T-helper 1 cell treated with Interleukin-12 subunit alpha and Interleukin-12 subunit beta and Interleukin-4 antibody, amounts not matched to agents 30 ng/mL and 1 ng/mL, for 36 hours (primary cell): ENCODE measurements at regions not wholly inside any gene's neighbourhood (a gene's known extent, or its start where the extent isn't known, plus 50 kb on each side); places are given as distances from the start of the nearest gene placed in this dataset.
"Not testable (repeated sequence)": the region's sequence is repeated elsewhere in the genome, so short reads cannot be mapped to it uniquely, and the experiment has no call there.

ENCODE experiments used
- intact Hi-C: fragments of 100-400 bp; cut with micrococcal nuclease; formaldehyde crosslinking; loops from one replicate; pipeline ENCODE4 v1.15.1; 2024

GRCh38 chrX:46016296-46016695, 528.9 kb downstream of the ZNF674 start:
- intact Hi-C loops, result no loop called here

GRCh38 chrX:46015653-46016052, 529.6 kb downstream of the ZNF674 start:
- intact Hi-C loops, result no loop called here

GRCh38 chrX:45992402-45993123, 552.7 kb downstream of the ZNF674 start:
- intact Hi-C loops, result no loop called here

GRCh38 chrX:45986971-45987370, 558.2 kb downstream of the ZNF674 start:
- intact Hi-C loops, result no loop called here

- intact Hi-C loops, result no loop called here
These were observed 559.1 kb downstream of the ZNF674 start for GRCh38 chrX:45986081-45986480.

GRCh38 chrX:45982958-45983727, 562.1 kb downstream of the ZNF674 start:
- intact Hi-C loops, result not testable (repeated sequence)

- intact Hi-C loops, result no loop called here
These were observed 564.5 kb downstream of the ZNF674 start for GRCh38 chrX:45980726-45981125.

- intact Hi-C loops, result no loop called here
These were observed 569.6 kb downstream of the ZNF674 start for GRCh38 chrX:45975633-45976032.

- intact Hi-C loops, result no loop called here
These were observed 572.6 kb downstream of the ZNF674 start for GRCh38 chrX:45972636-45973035.

- intact Hi-C loops, result no loop called here
These were observed 585.7 kb downstream of the ZNF674 start for GRCh38 chrX:45959567-45959966.

- intact Hi-C loops, result no loop called here
These were observed 588.9 kb downstream of the ZNF674 start for GRCh38 chrX:45956191-45956870.

GRCh38 chrX:45955661-45956060, 589.6 kb downstream of the ZNF674 start:
- intact Hi-C loops, result no loop called here

GRCh38 chrX:45954026-45954425, 591.2 kb downstream of the ZNF674 start:
- intact Hi-C loops, result no loop called here

GRCh38 chrX:45952030-45952429, 593.2 kb downstream of the ZNF674 start:
- intact Hi-C loops, result no loop called here

GRCh38 chrX:45935408-45935807, 609.8 kb downstream of the ZNF674 start:
- intact Hi-C loops, result no loop called here

- intact Hi-C loops, result no loop called here
These were observed 632.9 kb downstream of the ZNF674 start for GRCh38 chrX:45912316-45912715.

GRCh38 chrX:45907786-45908185, 637.4 kb downstream of the ZNF674 start:
- intact Hi-C loops, result no loop called here

GRCh38 chrX:45903781-45904201, 641.4 kb downstream of the ZNF674 start:
- intact Hi-C loops, result no loop called here

GRCh38 chrX:45900766-45901615, 644.2 kb downstream of the ZNF674 start:
- intact Hi-C loops, result no loop called here

GRCh38 chrX:45894864-45895645, 650.2 kb downstream of the ZNF674 start:
- intact Hi-C loops, result loop anchor here (5.0 kb wide), 1 partner anchor 107 kb away; no protein-coding TSS in a partner anchor
